Right atrium auricular region (tissue), 2 donors: ENCODE measurements at regions not wholly inside any gene's neighbourhood (a gene's known extent, or its start where the extent isn't known, plus 50 kb on each side); places are given as distances from the start of the nearest gene placed in this dataset.

Experiments
- DNase-seq: peaks from one replicate; pipeline ENCODE4 v3.0.0-alpha.2; 2019; ENCODE audit warnings: low spot score
- H3K27ac ChIP-seq, 2 donors: fragments of 200-600 bp; sonication (generic); 1 replicate in 1 of 2; 2 replicates in 1 of 2; pipeline ENCODE4 v1.5.1; 2016 to 2019
- H3K27me3 ChIP-seq, 2 donors: fragments of 200-600 bp; sonication (generic); one replicate each; pipeline versions ENCODE4 v1.5.1 to v1.6.0; 2017 to 2019
- H3K36me3 ChIP-seq: fragments of 200-600 bp; sonication (generic); one replicate; pipeline ENCODE4 v1.5.1; 2016
- H3K4me1 ChIP-seq, 2 donors: fragments of 200-600 bp; sonication (generic); one replicate each; pipeline versions ENCODE4 v1.5.1 to v1.6.0; 2017 to 2019
- H3K4me3 ChIP-seq, 2 donors: fragments of 200-600 bp; sonication (generic); 1 replicate in 1 of 2; 2 replicates in 1 of 2; pipeline ENCODE4 v1.5.1; 2017 to 2019; ENCODE audit warnings: mild to moderate bottlenecking in 1 of 2, moderate library complexity in 1 of 2
- H3K9me3 ChIP-seq, 2 donors: fragments of 200-600 bp; sonication (generic); one replicate each; pipeline ENCODE4 v1.5.1; 2019
- TF ChIP-seq, protein P1 (sequence below), 2 donors: fragments of 200-600 bp; sonication (generic); IDR thresholded peaks; one replicate each; pipeline ENCODE4 v1.5.1; 2019; ENCODE audit warnings: antibody characterized with exemption in 2 of 2

DNA sequence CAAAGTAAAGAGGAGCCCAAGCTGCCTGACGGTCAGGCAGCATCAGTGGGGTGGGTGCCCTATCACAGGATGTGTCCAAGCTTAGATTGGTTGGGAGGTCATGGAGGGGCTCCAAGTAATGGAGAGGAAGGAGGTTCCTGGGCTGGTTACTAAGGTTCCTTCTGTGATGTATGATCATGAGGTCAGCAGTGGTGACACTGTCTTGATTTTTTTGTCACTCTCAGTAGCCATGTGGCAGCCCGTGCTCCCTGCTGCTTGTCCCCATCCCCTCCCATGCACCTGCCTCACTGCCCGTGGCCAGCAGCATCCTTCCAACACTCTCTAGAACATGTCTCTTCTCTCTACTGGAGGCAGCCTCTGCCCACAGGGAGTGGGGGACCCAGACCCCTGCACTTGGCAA lies 261.7 kb downstream of the TLE3 start:
- TF ChIP-seq, protein P1, sequence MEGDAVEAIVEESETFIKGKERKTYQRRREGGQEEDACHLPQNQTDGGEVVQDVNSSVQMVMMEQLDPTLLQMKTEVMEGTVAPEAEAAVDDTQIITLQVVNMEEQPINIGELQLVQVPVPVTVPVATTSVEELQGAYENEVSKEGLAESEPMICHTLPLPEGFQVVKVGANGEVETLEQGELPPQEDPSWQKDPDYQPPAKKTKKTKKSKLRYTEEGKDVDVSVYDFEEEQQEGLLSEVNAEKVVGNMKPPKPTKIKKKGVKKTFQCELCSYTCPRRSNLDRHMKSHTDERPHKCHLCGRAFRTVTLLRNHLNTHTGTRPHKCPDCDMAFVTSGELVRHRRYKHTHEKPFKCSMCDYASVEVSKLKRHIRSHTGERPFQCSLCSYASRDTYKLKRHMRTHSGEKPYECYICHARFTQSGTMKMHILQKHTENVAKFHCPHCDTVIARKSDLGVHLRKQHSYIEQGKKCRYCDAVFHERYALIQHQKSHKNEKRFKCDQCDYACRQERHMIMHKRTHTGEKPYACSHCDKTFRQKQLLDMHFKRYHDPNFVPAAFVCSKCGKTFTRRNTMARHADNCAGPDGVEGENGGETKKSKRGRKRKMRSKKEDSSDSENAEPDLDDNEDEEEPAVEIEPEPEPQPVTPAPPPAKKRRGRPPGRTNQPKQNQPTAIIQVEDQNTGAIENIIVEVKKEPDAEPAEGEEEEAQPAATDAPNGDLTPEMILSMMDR (IDR thresholded peaks at IDR 0.05) = no peak
- no peak overlapping the region for H3K27ac ChIP-seq

GRCh38 chr15:69836526-69837230 lies 261.0 kb downstream of the TLE3 start:
- Histone ChIP-seq H3K36me3 (no peaks in the 10 kb centered on the region), H3K4me3 (no peak overlapping the region), H3K9me3 (no peaks in the 10 kb centered on the region), H3K27ac (no peak overlapping the region), H3K27me3 (no peaks in the 10 kb centered on the region), H3K4me1 (peaks cover 0 to 7% of the 10 kb centered on the region in 2 donors)
- TF ChIP-seq, protein P1 (IDR thresholded peaks at IDR 0.05) = no peak
- no peak for DNase-seq

More for the DNA sequence above, 261.7 kb downstream of the TLE3 start:
- Histone ChIP-seq H3K9me3 (no peaks in the 10 kb centered on the region), H3K27me3 (no peaks in the 10 kb centered on the region), H3K36me3 (no peaks in the 10 kb centered on the region), H3K4me3 (no peak overlapping the region), H3K4me1 (peaks cover 0 to 1% of the 10 kb centered on the region in 2 donors)
- no peak for DNase-seq

- no peaks in the 10 kb centered on the region for H3K9me3 ChIP-seq
- peaks cover 0 to 8% of the 10 kb centered on the region in 2 donors for H3K4me1 ChIP-seq
- H3K27ac ChIP-seq = no peak overlapping the region
- H3K27me3 ChIP-seq = no peaks in the 10 kb centered on the region
- no peak for DNase-seq
- no peaks in the 10 kb centered on the region for H3K36me3 ChIP-seq
- TF ChIP-seq, protein P1 (IDR thresholded peaks at IDR 0.05) = no peak
- no peak overlapping the region for H3K4me3 ChIP-seq
Observed at GRCh38 chr15:69838338-69838737, 259.4 kb downstream of the TLE3 start.

DNA sequence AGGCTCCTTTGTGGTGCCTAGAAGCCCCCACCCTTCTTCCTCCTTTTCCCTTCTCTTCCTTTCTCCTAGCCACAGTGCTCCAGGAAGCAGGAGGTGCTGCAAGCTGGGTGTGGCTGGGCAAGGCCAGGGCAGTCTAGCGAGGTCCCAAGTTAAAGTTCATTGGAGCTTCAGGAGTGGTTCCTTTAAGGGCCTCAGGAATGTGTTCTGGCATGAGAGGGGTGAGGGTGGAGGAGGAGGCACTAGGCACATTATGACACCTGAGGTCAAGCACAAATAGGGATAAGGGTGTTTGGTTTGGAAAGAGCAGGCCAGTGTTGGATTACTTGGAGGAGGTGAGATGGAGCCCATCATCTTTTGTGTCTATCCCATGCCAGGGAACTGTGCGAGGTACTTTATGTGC lies 258.7 kb downstream of the TLE3 start:
- TF ChIP-seq, protein P1 (IDR thresholded peaks at IDR 0.05) = no peak
- no peak overlapping the region for H3K27ac ChIP-seq
- H3K4me1 ChIP-seq = peaks cover 0 to 11% of the 10 kb centered on the region in 2 donors
- no peaks in the 10 kb centered on the region for H3K9me3 ChIP-seq
- H3K27me3 ChIP-seq = no peaks in the 10 kb centered on the region
- H3K36me3 ChIP-seq = no peaks in the 10 kb centered on the region
- H3K4me3 ChIP-seq = no peak overlapping the region
- no peak for DNase-seq

- TF ChIP-seq, protein P1 (IDR thresholded peaks at IDR 0.05) = no peak
- H3K36me3 ChIP-seq = no peaks in the 10 kb centered on the region
Observed at GRCh38 chr15:69841113-69841828, 256.4 kb downstream of the TLE3 start.

More at GRCh38 chr15:69841113-69841828, 256.4 kb downstream of the TLE3 start:
- Histone ChIP-seq H3K27me3 (no peaks in the 10 kb centered on the region), H3K27ac (no peak overlapping the region), H3K9me3 (no peaks in the 10 kb centered on the region), H3K4me1 (peaks cover 0 to 11% of the 10 kb centered on the region in 2 donors), H3K4me3 (no peak overlapping the region)
- no peak for DNase-seq
